Heart right ventricle (tissue), 16 donors: ENCODE measurements at regions not wholly inside any gene's neighbourhood (a gene's known extent, or its start where the extent isn't known, plus 50 kb on each side); places are given as distances from the start of the nearest gene placed in this dataset.

ENCODE experiments used
- ATAC-seq, 8 donors: fragments of 200-7000 bp; cut with Tn5 transposase; one replicate each; pipeline ENCODE4 v1.9.1; 2020; ENCODE audit warnings: mild to moderate bottlenecking in 8 of 8, moderate library complexity in 8 of 8, moderate number of reproducible peaks in 1 of 8
- DNase-seq, 2 donors: peaks; one replicate each; pipeline ENCODE4 v3.0.0-alpha.2; 2020
- H3K27ac ChIP-seq, 10 donors: fragments of 200-600 bp; sonication (generic) in 2 of 10; one replicate each; pipeline versions ENCODE4 v1.5.0 to v1.8.0; 2020 to 2022; ENCODE audit warnings: mild to moderate bottlenecking in 3 of 10
- H3K27me3 ChIP-seq, 7 donors: fragments of 200-600 bp; one replicate each; pipeline ENCODE4 v1.8.0; 2021 to 2022; ENCODE audit warnings: mild to moderate bottlenecking in 2 of 7
- H3K36me3 ChIP-seq, 9 donors: fragments of 200-600 bp; sonication (generic) in 1 of 9; one replicate each; pipeline versions ENCODE4 v1.5.0 to v1.8.0; 2020 to 2022; ENCODE audit warnings: mild to moderate bottlenecking in 2 of 9
- H3K4me1 ChIP-seq, 9 donors: fragments of 200-600 bp; sonication (generic) in 1 of 9; one replicate each; pipeline versions ENCODE4 v1.5.0 to v1.8.0; 2020 to 2022; ENCODE audit warnings: mild to moderate bottlenecking in 4 of 9
- H3K4me3 ChIP-seq, 10 donors: fragments of 200-600 bp; sonication (generic) in 2 of 10; one replicate each; pipeline versions ENCODE4 v1.5.0 to v1.8.0; 2020 to 2022; ENCODE audit warnings: mild to moderate bottlenecking in 7 of 10, moderate library complexity in 2 of 10
- H3K9me3 ChIP-seq, 11 donors: fragments of 200-600 bp in 10 of 11; sonication (generic) in 2 of 11; one replicate each; pipeline versions ENCODE4 v1.5.0 to v1.8.0; 2013 to 2022; ENCODE audit warnings: mild to moderate bottlenecking in 2 of 11, control low read depth in 1 of 11, moderate library complexity in 1 of 11
- CTCF ChIP-seq, 9 donors: fragments of 200-600 bp; sonication (generic) in 2 of 9; IDR thresholded peaks; one replicate each; pipeline versions ENCODE4 v1.5.0 to v1.8.0; 2021 to 2022; ENCODE audit warnings: antibody characterized with exemption in 9 of 9, mild to moderate bottlenecking in 5 of 9, moderate library complexity in 1 of 9
- WGBS, 2 donors: extraction: QIAGEN DNeasy Blood & Tissue Kit; methylation state at CpG; one replicate each; pipeline ENCODE4 v1.1.7; 2013; ENCODE audit warnings: inconsistent platforms in 1 of 2; 5-methylcytosine and 5-hydroxymethylcytosine counted together
- intact Hi-C, 10 donors: fragments of 100-400 bp; cut with DNase I; formaldehyde crosslinking; loops; one replicate each; pipeline versions ENCODE4 v1.11.1 to v1.14.2; 2022
- donor health status: Arrhythmogenic right ventricular cardiomyopathy.
- donor health status: ischemic (EF 13 %, LVEDD 7.1; RV severe dilation, severe dysfunction).
- donor health status: healthy with polysubstance abuse.
- donor health status: DM: no; HTN: yes; CAD: no.
- donor health status: DM: no; HTN: no; CAD: no.
- donor health status: ischemic (EF 25% LVEDD 6.9; RV normal size, moderate dysfunction).
- donor health status: ischemic (EF 25% LVEDD 5.7; RV mildly dilated, moderate dysfunction).
- donor health status: healthy.
- donor health status: DM: yes; HTN: yes; CAD: no.
- donor health status: Ischemic cardiomyopathy.
- donor health status: ischemic (EF 35%, LVEDD 5.7; RV mildly dilated, moderate dysfunction).
- donor health status: nonischemic (EF 11% LVEDD 7.7; RV severe dilation, severe dysfunction).
- donor health status: DM: yes; HTN: yes; CAD: no.
- donor health status: PGD.
- donor health status: ischemic (EF 29% LVEDD 5.4; RV normal size, mild dysfunction).
- donor health status: nonischemic (EF 23%, LVEDD 6.1; RV moderate dilation, normal function).

GRCh38 chr2:184336688-184337087, 261.6 kb upstream of the ZNF804A start:
- no peak overlapping the region for H3K27ac ChIP-seq
- WGBS, 2 donors: 49 to 63% methylated on average over 1 of the region's 1 CpG
- no peaks in the 10 kb centered on the region for H3K4me1 ChIP-seq
- no peaks in the 10 kb centered on the region for H3K27me3 ChIP-seq
- DNase-seq (no peak), ATAC-seq (no peak)
- H3K9me3 ChIP-seq: no peaks in the 10 kb centered on the region
- no peak for TF ChIP-seq CTCF (IDR thresholded peaks at IDR 0.05)
- H3K36me3 ChIP-seq: no peaks in the 10 kb centered on the region
- no peak overlapping the region for H3K4me3 ChIP-seq
- intact Hi-C loops: no loop called here

GRCh38 chr2:184338771-184339170, 259.6 kb upstream of the ZNF804A start:
- intact Hi-C loops: no loop called here
- ATAC-seq (no peak), DNase-seq (no peak)
- no peaks in the 10 kb centered on the region for H3K4me1 ChIP-seq
- no peaks in the 10 kb centered on the region for H3K36me3 ChIP-seq
- no peak overlapping the region for H3K27ac ChIP-seq
- H3K9me3 ChIP-seq: no peaks in the 10 kb centered on the region
- TF ChIP-seq CTCF (IDR thresholded peaks at IDR 0.05): no peak
- no peaks in the 10 kb centered on the region for H3K27me3 ChIP-seq
- 19 to 26% methylated on average over 3 of the region's 3 CpGs for WGBS, 2 donors
- H3K4me3 ChIP-seq: no peak overlapping the region

- Histone ChIP-seq H3K36me3 (no peaks in the 10 kb centered on the region), H3K4me1 (no peaks in the 10 kb centered on the region), H3K4me3 (no peak overlapping the region), H3K27ac (no peak overlapping the region), H3K27me3 (no peaks in the 10 kb centered on the region), H3K9me3 (no peaks in the 10 kb centered on the region)
- ATAC-seq: no peak
- DNase-seq: no peak
- TF ChIP-seq CTCF (IDR thresholded peaks at IDR 0.05): no peak
- intact Hi-C loops: no loop called here
- WGBS, 2 donors: 44 to 71% methylated on average over 1 of the region's 1 CpG
Observed at GRCh38 chr2:184339966-184340365, 258.4 kb upstream of the ZNF804A start.

- Histone ChIP-seq H3K4me1 (no peaks in the 10 kb centered on the region), H3K4me3 (no peak overlapping the region), H3K27ac (no peak overlapping the region), H3K27me3 (no peaks in the 10 kb centered on the region), H3K9me3 (peaks cover 0 to 20% (median 0%) of the 10 kb centered on the region in 11 donors), H3K36me3 (no peaks in the 10 kb centered on the region)
- WGBS, 2 donors: 68 to 76% methylated on average over 2 of the region's 2 CpGs
- no peak for ATAC-seq
- no peak for DNase-seq
- intact Hi-C loops: no loop called here
- TF ChIP-seq CTCF (IDR thresholded peaks at IDR 0.05): no peak
Observed at GRCh38 chr2:184346338-184346862, 251.9 kb upstream of the ZNF804A start.
